Testis (tissue), 2 donors: ENCODE measurements at regions not wholly inside any gene's neighbourhood (a gene's known extent, or its start where the extent isn't known, plus 50 kb on each side); places are given as distances from the start of the nearest gene placed in this dataset.

ENCODE experiments used
- POLR2A ChIP-seq: fragments of 450-650 bp; IDR thresholded peaks from one replicate; pipeline ENCODE4 v1.6.1; 2017; ENCODE audit warnings: antibody characterized with exemption, mild to moderate bottlenecking, moderate library complexity
- TF ChIP-seq, protein P1 (sequence below), 3 experiments: fragments of 450-650 bp in 2 of 3; fragments of 200-600 bp in 1 of 3; sonication (generic) in 1 of 3; IDR thresholded peaks; one replicate each; pipeline ENCODE4 v1.5.1; 2016 to 2019; ENCODE audit warnings: antibody characterized with exemption in 3 of 3, mild to moderate bottlenecking in 2 of 3, moderate library complexity in 1 of 3

- TF ChIP-seq, protein P1, sequence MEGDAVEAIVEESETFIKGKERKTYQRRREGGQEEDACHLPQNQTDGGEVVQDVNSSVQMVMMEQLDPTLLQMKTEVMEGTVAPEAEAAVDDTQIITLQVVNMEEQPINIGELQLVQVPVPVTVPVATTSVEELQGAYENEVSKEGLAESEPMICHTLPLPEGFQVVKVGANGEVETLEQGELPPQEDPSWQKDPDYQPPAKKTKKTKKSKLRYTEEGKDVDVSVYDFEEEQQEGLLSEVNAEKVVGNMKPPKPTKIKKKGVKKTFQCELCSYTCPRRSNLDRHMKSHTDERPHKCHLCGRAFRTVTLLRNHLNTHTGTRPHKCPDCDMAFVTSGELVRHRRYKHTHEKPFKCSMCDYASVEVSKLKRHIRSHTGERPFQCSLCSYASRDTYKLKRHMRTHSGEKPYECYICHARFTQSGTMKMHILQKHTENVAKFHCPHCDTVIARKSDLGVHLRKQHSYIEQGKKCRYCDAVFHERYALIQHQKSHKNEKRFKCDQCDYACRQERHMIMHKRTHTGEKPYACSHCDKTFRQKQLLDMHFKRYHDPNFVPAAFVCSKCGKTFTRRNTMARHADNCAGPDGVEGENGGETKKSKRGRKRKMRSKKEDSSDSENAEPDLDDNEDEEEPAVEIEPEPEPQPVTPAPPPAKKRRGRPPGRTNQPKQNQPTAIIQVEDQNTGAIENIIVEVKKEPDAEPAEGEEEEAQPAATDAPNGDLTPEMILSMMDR (IDR thresholded peaks at IDR 0.05) = no peak
- no peak for TF ChIP-seq POLR2A
Observed at GRCh38 chr3:159792070-159792469, 196.6 kb upstream of the IL12A start.
